Inflammatory macrophage treated with lipopolysaccharide for 1 hour (primary cell): ENCODE measurements at regions not wholly inside any gene's neighbourhood (a gene's known extent, or its start where the extent isn't known, plus 50 kb on each side); places are given as distances from the start of the nearest gene placed in this dataset.

ENCODE experiments used
- DNase-seq, 2 donors: peaks; one replicate each; pipeline ENCODE4 v3.0.0-alpha.2; 2020 to 2022

GRCh38 chr10:10794046-10794445 lies 223.6 kb upstream of the CELF2 start:
- no peak for DNase-seq

- no peak for DNase-seq
These were observed 222.9 kb upstream of the CELF2 start for GRCh38 chr10:10794791-10795191.

DNA sequence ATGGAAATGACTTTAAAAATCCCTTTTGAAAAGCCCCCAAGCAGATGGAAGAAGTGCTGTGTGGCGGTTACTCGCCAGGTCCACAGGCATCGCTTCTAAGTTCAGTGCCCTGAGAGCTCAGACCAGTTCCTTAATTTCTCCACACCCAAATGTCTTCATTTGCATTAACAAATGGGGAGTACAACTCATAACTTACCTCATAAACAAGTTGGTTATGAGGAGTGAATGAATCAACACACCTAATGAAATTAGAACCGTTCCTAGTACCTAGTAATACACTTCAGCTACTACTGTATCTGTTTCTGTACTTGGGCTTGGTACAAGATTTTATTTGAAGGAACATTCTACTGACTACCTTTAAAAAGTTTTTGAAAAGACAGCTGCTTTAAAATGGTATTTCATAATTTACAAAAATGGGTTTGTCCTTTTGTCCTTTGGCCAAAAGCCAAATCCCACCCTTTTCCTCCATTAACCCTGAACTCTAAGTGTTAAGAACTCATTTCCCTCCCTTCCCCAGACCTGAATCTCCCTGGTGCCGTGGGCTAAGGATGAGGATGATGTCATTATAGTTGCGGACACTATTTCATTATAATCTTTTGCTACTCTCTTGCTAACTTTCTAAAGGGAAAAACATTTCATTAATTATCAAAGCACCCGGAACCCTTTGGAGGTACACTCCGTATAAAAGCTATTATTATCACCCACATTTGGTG lies 221.5 kb upstream of the CELF2 start:
- DNase-seq: no peak

GRCh38 chr10:10796774-10797415 lies 220.8 kb upstream of the CELF2 start:
- DNase-seq: no peak

- no peak for DNase-seq
These were observed 220.2 kb upstream of the CELF2 start for GRCh38 chr10:10797513-10797912.

DNA sequence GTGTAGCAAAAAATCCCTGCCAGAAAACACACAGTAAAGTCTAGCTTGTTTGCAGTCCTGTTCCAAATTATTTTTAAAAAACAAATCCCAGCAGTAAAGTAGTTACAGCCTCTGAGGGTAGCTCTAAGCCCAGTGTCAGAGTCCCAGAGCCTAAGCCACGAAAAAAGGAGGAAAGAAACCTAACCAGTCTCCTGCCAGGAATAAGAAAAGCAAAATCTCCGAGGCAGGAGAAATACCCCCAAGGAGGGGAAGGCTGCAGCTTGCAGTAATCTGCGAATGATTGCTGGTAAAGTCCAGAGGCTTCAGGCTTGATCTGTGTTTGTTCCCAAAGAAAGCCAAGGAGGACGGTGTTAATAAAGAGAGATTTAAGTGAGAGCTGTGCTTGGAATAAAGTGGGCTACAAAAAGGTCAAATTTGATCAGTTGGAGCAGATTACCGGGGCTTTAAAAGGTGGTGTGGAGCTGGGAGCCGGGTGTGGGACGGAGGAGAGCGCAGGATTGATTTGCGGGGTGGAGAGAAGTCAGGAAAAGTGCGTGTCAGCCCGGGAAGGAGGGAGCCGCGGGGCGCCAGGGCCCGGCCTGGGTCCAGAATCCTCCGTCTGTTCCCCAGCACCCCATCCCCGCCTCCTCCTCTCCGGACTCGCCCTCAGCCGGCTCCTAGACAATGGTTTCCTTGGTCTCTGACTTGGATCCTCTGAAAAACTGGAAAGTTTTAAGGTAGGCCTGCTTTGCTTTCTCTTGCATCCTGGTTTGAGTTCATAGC lies 219.4 kb upstream of the CELF2 start:
- no peak for DNase-seq

- DNase-seq: no peak
These were observed 218.8 kb upstream of the CELF2 start for GRCh38 chr10:10798864-10799192.

DNA sequence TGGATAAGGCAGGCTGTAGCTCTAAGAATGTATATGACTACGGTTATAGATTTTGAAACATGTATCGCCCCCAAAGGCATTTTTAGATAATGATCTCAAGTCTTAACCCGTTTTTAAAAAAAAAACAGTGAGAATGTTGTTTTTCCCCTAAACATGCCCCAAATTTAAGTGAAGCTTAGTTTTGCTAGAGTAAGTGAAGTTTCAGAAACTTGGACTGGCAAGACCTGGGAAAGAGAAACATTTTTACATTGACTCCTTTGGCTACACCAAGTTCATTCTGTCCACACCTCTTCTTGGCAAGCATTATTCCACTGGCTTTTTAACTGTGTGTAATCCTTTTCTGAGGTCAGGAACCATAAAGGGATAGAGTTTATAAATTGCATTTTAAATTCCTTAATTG lies 216.7 kb upstream of the CELF2 start:
- DNase-seq: no peak

- DNase-seq: no peak
These were observed 214.4 kb upstream of the CELF2 start for GRCh38 chr10:10803278-10803677.

GRCh38 chr10:10804061-10804460 lies 213.6 kb upstream of the CELF2 start:
- DNase-seq: no peak

- DNase-seq: no peak
These were observed 212.5 kb upstream of the CELF2 start for GRCh38 chr10:10804998-10805740.

GRCh38 chr10:10807106-10807505 lies 210.6 kb upstream of the CELF2 start:
- no peak for DNase-seq

DNA sequence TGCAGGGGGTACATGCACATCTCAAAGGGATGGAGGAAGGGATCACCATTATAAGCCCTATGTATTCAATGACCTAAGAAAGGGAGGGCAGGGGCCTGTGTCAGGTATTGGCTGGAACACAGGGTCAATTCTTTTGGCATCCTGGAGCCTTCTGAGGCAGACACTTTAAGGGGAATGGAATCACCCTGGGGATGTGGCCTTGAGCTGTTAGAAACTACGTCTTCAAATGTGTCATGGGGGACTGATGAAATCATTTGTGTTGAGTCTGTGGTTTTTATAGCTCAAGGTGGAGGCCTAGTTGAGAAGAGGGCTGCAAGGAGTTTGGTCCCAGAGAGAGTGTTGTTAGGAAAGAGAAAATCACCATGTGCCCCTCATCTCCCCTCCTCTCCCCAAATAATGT lies 206.1 kb upstream of the CELF2 start:
- no peak for DNase-seq

DNA sequence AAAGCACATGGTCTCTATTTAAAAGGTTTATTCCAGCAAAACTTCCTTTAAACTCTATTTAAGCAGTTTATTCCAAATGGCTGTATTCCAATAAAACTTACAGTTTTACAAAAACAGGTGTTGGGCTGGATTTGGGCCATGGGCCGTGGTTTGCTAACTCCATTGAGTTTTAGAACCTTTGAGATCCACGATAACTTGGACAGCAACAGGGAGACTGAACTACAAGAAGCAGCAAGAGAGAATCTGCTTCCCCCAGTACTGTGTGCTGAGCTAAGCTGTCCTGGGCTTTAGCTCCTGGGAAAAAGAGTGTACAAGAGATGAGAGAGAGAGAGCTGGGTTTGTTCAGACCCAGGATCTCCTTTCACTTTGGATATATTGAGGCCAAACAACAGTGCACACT lies 204.0 kb upstream of the CELF2 start:
- DNase-seq: no peak

DNA sequence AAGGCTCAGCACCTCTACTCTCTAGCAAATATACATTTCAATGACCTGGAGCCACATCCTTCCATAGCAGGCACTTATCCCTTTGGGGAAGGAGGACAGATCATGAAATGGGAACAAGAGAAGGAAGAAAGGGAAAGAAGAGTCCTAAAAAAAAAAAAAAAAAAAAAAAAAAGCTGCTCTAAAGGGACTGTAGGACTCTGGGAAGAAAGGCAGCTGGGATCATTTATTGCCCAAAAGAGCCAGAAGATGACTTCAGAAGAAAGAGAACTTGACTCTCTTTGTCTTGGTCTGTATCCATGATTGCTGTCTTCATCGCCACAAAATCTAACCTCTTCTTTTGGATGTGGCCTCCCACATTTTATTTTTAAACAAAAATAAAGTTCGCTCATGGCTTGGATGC lies 203.6 kb upstream of the CELF2 start:
- DNase-seq: no peak

DNA sequence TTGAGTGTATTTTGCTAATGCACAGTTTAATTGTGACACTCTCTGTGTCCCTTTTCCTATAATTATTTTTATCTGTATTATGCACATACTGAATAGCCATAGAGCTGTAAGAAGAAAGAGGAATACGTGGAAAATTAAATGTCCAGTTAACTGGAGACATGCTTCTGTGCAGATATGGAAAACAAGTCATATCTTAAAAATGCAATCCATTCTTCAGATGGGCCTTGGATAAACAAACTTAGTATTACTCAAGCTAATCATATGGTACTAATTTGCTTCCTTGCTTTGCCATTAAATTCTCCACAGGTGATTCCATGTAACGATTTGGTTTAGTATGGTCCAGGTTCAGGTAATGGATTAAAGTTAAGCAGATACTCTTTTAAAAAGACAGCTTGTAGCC lies 201.2 kb upstream of the CELF2 start:
- no peak for DNase-seq

DNA sequence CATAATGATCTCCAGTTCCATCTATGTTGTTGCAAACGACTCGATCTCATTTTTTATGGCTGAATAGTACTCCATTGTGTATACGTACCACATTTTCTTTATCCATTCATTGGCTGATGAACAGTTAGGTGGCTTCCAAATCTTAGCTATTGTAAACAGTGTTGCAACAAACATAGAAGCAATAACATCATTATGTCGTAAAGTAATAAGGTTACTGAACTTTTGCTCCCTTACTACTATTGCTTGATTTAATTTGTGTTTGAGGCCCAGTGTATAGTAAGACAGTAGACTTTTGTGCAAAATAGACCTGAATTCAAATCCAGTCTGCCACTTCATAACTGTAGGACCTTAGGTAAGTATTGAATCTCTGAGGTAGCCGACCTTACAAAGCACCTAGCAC lies 200.1 kb upstream of the CELF2 start:
- DNase-seq: no peak

DNA sequence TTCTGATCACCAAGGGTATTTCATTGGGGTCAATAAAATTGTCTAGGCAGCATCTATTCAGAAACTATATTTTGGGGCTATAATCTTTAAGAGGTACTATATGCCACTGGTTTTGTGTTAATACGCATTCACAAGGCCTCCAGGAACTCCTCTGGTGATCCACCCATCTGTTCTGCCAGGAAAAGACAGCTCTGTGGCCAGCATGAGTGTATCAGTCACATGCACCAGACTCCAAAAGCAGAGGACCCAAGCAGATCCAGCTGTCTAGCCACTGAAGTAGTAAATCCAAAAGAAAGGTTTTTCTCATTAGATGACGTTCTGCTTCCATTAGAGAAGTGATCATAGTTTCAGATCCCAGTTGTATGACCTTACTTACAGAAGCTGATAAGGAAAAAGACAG lies 199.6 kb upstream of the CELF2 start:
- DNase-seq: no peak

GRCh38 chr10:10819206-10819856 lies 198.3 kb upstream of the CELF2 start:
- DNase-seq: no peak

DNA sequence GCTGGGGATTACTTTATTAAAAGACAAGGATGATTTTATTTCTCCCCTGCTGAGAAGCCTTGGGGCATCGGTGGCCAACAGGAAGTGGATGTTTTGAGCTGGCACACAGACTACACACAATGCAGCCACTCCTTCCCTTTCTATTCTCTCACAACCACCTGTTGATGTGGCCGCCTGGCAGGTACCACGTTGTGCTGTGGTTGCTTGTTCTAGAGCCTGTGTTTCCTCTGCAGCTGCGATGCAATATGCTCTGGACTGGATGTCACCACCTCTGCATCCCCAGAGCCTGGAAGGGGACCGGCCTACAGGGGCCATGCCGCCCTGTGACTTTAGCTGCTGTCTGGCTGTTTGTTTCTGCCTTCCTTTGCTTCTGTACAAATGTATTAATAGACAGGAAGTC lies 195.7 kb upstream of the CELF2 start:
- no peak for DNase-seq

DNA sequence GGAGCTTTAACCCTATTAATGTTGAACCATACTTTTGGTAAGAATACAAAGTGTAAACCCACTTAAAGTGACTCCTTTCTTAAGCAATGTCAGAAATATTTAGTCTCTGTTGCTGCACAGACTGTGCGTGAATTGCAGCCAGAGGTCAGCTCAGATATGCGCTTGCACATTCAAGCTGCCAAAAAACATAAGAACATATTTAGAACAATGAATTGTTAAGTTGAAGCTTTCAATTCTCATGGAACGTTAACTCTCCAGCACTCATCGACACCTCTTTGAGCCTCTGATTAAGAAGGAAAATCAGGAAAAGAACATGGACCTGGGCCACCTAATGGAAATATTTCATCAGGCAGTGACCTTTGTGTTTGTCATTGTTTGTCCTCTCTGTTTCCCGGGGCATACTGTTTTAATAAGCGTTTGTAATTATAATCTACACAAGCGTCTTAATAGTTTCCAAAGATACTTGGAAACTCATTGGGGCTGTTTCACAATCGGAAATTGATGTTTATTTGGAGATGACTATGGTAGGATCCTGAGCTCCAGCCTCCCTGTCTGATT lies 193.0 kb upstream of the CELF2 start:
- no peak for DNase-seq

DNA sequence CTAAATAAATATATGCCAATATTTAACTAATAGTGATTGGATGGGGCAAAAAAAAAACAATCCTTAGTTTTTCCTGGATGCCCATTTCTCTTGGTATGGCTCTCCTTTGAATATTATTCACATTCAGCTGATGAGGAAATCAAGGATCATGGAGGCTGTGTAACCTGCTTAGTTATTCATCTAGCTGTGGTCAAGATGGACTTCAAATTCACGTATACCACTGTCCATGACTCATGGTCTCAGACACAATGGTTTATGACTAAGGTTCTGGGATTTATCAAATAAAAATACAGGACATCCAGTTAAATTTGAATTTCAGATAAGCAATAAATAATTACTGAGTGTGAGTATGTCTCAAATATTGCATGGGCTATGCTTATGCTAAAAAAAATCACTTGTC lies 191.5 kb upstream of the CELF2 start:
- DNase-seq: no peak

- DNase-seq: no peak
These were observed 189.0 kb upstream of the CELF2 start for GRCh38 chr10:10828623-10829022.
